ENCODE measurements at regions not wholly inside any gene's neighbourhood (a gene's known extent, or its start where the extent isn't known, plus 50 kb on each side); places are given as distances from the start of the nearest gene placed in this dataset.

DNA sequence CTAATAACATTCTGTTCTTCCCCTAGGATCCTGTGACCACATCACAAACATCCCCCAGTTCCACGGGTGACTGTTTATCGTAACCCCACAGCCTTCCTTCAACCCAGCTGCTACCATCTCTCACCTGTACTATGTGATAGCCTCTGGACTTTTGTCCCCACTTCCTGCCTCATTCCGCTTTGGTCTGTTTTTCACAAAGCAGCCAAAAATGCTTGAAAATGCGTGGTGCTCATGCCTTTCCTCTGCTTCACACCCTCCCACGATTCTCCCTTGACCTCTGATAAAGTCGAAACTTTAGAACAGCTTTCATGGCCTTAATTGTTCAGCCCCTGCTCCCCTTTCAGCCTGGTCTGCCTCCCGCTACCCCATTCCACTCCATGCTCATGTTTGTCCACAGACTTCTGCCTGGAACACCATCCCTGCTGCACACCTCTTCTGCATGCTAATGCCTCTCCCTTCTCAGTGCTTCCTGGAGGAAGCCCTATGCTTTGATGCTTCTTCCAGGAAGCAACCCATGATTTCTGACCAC lies 165.6 kb downstream of the PLPP3 start:
- TF ChIP-seq FOXP2 (optimal IDR thresholded peaks at IDR 0.05; ENCODE audit: control extremely low read depth, extremely low read length, insufficient read depth) (no peak), POLR2AphosphoS5 (IDR thresholded peaks at IDR 0.05; ENCODE audit: borderline replicate concordance, low read depth, low read length) (no peak), EZH2 (IDR thresholded peaks at IDR 0.05) (no peak)
- Histone ChIP-seq H3K4me3 (no peak overlapping the region), H3K36me3 (ENCODE audit: insufficient read depth, low read length) (no peaks in the 10 kb centered on the region), H3K27ac (no peak overlapping the region), H3K9me3 (ENCODE audit: low read depth, low read length) (no peaks in the 10 kb centered on the region), H3K9ac (ENCODE audit: insufficient read length) (no peak overlapping the region)
- DNase-seq (ENCODE audit: low read depth, low spot score), result no peak

DNA sequence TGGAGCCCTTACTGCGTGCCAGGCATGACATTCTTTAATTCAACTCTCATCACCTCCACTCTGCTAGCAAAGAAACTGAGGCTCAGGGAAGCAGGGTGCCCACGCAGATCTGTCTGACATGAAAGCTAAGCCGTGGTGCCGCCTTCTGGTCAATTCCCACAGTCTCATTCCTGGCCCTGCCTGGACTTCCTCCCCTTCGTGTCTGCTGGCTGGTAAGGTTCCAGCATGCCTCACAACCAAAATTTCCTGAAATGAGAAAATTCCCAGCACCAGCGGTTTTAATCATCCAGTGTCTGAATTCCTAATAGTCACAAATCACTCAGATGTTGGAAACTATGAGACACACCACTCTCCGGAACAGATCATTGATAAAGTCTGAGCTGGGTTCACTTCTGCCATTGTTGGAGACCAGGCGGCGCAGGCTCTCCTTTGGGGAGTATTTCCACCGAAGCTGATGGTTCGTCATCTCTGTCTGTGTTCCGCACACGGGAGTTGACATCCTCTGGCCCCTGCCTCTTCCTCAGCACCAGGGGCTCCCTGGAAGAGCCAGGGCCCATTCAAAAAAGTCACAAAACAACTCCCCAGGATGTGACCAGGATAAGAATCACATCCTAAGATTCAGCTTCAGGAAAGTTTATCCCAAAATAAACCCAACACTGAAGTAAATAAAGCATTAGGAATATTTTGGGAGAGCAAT lies 167.7 kb downstream of the PLPP3 start:
- TF ChIP-seq POLR2AphosphoS5 (IDR thresholded peaks at IDR 0.05; ENCODE audit: borderline replicate concordance, low read depth, low read length) (no peak), FOXP2 (optimal IDR thresholded peaks at IDR 0.05; ENCODE audit: control extremely low read depth, extremely low read length, insufficient read depth) (no peak), EZH2 (IDR thresholded peaks at IDR 0.05) (no peak)
- Histone ChIP-seq H3K36me3 (ENCODE audit: insufficient read depth, low read length) (no peaks in the 10 kb centered on the region), H3K4me3 (no peak overlapping the region), H3K9me3 (ENCODE audit: low read depth, low read length) (no peaks in the 10 kb centered on the region), H3K9ac (ENCODE audit: insufficient read length) (no peak overlapping the region), H3K27ac (no peak overlapping the region)
- no peak for DNase-seq (ENCODE audit: low read depth, low spot score)

DNA sequence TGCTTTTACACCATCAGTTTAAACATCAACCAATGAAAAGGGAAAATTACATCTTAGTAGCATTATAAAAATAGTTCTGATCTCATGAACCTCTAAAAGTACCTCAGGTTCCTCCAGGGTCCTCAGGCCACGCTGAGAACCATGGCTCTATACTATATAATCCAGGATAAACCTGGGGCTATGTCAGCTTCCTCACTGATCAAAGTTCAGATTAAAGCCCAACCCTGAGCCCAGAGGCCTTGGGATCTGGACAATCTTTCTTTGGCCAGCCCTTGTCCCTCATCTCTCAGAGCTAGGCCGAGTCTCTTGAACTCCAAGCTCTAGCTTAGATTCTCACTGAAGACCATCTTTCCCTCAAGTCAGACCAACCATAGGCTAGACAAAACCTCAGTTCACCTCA lies 168.3 kb downstream of the PLPP3 start:
- no peak for TF ChIP-seq POLR2AphosphoS5 (IDR thresholded peaks at IDR 0.05; ENCODE audit: borderline replicate concordance, low read depth, low read length)
- TF ChIP-seq FOXP2 (optimal IDR thresholded peaks at IDR 0.05; ENCODE audit: control extremely low read depth, extremely low read length, insufficient read depth), result no peak
- TF ChIP-seq EZH2 (IDR thresholded peaks at IDR 0.05), result no peak
- Histone ChIP-seq H3K36me3 (ENCODE audit: insufficient read depth, low read length) (no peaks in the 10 kb centered on the region), H3K4me3 (no peak overlapping the region), H3K9ac (ENCODE audit: insufficient read length) (no peak overlapping the region), H3K27ac (no peak overlapping the region), H3K9me3 (ENCODE audit: low read depth, low read length) (no peaks in the 10 kb centered on the region)
- no peak for DNase-seq (ENCODE audit: low read depth, low spot score)

DNA sequence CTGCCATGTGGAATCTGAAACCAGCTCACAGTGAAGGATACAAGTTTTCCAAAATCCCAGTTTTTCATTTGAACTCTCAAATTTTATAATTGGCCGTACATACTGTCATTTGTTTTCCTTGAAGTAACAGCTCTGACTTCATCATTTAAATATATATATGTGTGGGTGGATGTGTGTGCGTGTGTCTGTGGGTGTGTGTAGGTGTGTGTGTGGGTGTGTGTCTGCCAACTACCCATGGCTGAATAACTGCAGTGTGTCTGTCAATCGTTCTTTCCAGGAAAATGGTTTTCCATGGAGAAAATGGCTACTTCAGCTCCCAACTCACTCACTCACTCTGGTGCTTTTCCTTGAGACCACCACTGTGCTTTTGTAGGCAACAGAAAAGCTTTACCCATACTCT lies 169.0 kb downstream of the PLPP3 start:
- Histone ChIP-seq H3K9ac (ENCODE audit: insufficient read length) (no peak overlapping the region), H3K4me3 (no peak overlapping the region), H3K9me3 (ENCODE audit: low read depth, low read length) (no peaks in the 10 kb centered on the region), H3K27ac (no peak overlapping the region), H3K36me3 (ENCODE audit: insufficient read depth, low read length) (no peaks in the 10 kb centered on the region)
- no peak for DNase-seq (ENCODE audit: low read depth, low spot score)
- TF ChIP-seq EZH2 (IDR thresholded peaks at IDR 0.05) (no peak), POLR2AphosphoS5 (IDR thresholded peaks at IDR 0.05; ENCODE audit: borderline replicate concordance, low read depth, low read length) (no peak), FOXP2 (optimal IDR thresholded peaks at IDR 0.05; ENCODE audit: control extremely low read depth, extremely low read length, insufficient read depth) (no peak)

DNA sequence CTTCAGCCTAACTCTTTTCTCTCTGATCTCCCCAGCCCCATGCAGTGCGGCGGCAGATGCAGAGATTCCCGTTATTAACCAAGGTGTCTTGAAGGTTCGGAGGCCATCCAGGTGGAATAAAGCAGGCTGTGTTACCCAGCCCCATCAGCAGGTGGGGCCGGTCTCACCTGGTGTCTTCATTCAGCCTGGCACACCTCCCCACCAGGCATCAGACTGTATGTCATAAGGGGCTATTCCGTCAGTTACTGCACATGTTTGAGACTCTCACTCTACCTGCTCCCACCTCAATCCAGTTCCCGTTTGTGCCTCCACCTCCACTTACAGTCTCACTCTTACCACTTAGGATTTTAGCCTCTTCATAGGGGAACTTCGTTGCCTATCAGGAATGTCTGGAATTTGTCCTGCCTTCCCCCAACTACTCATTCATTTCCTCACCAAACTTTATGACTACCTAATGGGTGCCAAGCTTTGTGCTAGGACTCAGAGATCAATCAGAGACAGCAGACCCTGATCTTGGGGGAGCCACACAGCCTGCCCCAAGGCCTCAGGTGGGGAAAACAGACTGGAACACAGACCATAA lies 170.2 kb downstream of the PLPP3 start:
- H3K27ac ChIP-seq, result no peak overlapping the region

DNA sequence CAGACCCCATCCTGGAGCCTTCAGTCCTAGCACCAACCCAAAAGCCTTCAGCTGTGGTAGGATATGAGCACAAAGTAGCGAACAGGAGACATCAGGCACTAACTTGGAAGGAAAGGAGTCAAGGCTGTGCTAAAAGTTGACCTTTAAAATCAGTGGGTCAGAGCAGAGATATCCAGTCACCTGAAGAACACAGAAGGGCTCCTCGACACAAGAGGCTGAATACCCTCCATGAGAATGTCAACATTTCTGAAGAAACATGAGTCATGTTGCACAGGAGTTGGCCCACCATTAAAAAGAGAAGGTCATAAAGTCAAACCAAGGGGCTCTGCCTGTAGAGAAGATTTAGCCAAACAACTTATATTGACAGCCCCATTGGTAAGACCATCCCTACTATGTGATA lies 172.5 kb downstream of the PLPP3 start:
- TF ChIP-seq POLR2AphosphoS5 (IDR thresholded peaks at IDR 0.05; ENCODE audit: borderline replicate concordance, low read depth, low read length) (no peak), FOXP2 (optimal IDR thresholded peaks at IDR 0.05; ENCODE audit: control extremely low read depth, extremely low read length, insufficient read depth) (no peak)
- no peaks in the 10 kb centered on the region for H3K9me3 ChIP-seq (ENCODE audit: low read depth, low read length)
- no peak overlapping the region for H3K4me3 ChIP-seq
- no peak overlapping the region for H3K9ac ChIP-seq (ENCODE audit: insufficient read length)
- DNase-seq (ENCODE audit: low read depth, low spot score), result no peak
- H3K27ac ChIP-seq, result no peak overlapping the region
- no peaks in the 10 kb centered on the region for H3K36me3 ChIP-seq (ENCODE audit: insufficient read depth, low read length)

More for the DNA sequence above, 170.2 kb downstream of the PLPP3 start:
- H3K4me3 ChIP-seq, result no peak overlapping the region
- DNase-seq (ENCODE audit: low read depth, low spot score), result no peak
- no peaks in the 10 kb centered on the region for H3K36me3 ChIP-seq (ENCODE audit: insufficient read depth, low read length)
- no peak for TF ChIP-seq FOXP2 (optimal IDR thresholded peaks at IDR 0.05; ENCODE audit: control extremely low read depth, extremely low read length, insufficient read depth)
- TF ChIP-seq EZH2 (IDR thresholded peaks at IDR 0.05), result no peak
- no peak for TF ChIP-seq POLR2AphosphoS5 (IDR thresholded peaks at IDR 0.05; ENCODE audit: borderline replicate concordance, low read depth, low read length)
- H3K9me3 ChIP-seq (ENCODE audit: low read depth, low read length), result no peaks in the 10 kb centered on the region
- no peak overlapping the region for H3K9ac ChIP-seq (ENCODE audit: insufficient read length)

DNA sequence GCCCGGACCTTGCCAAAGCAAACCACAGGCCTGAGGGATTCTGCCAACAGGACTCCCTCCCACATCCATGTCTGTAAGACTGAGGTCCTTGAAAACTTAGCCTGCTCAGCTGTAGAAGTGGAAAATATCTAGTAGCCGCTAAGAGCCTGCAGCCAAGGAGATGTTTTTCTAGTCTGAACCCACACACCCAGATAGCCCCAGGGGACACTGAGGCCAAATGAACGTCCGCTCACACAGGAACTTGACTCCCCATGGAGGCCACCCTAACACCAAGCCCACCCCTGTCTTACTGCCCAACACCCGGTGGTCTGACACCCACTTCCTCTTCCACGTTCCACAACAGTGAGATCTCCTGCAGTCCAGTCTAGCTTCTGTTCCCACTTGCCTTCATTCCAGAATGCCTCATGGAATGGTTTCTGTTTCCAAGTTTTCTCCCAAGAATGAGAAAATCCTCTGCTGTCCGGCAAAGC lies 174.8 kb downstream of the PLPP3 start:
- no peaks in the 10 kb centered on the region for H3K9me3 ChIP-seq (ENCODE audit: low read depth, low read length)
- TF ChIP-seq EZH2 (IDR thresholded peaks at IDR 0.05) (no peak), FOXP2 (optimal IDR thresholded peaks at IDR 0.05; ENCODE audit: control extremely low read depth, extremely low read length, insufficient read depth) (no peak), POLR2AphosphoS5 (IDR thresholded peaks at IDR 0.05; ENCODE audit: borderline replicate concordance, low read depth, low read length) (no peak)
- H3K4me3 ChIP-seq, result no peak overlapping the region
- no peak overlapping the region for H3K9ac ChIP-seq (ENCODE audit: insufficient read length)
- H3K36me3 ChIP-seq (ENCODE audit: insufficient read depth, low read length), result no peaks in the 10 kb centered on the region
- DNase-seq (ENCODE audit: low read depth, low spot score), result no peak
- H3K27ac ChIP-seq, result no peak overlapping the region

DNA sequence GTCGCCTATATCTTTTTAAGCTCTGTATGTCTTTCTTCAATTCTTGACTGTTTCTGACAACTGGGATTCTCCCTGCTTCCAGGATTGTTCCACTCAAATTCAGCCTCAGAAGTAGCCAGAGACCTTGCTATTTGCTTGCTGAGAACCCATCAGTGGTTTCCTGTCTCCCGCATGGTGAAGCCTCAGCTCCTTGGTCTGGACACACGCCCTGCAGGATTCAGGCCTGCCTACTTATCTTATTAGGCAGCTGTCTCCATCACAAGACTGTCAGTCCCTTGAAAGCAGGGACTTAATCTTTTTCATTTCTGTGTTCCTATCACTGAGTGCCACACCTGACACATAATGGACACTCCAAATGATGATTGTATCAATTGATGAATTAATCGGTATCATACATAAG lies 175.3 kb downstream of the PLPP3 start:
- Histone ChIP-seq H3K9me3 (ENCODE audit: low read depth, low read length) (no peaks in the 10 kb centered on the region), H3K4me3 (no peak overlapping the region), H3K9ac (ENCODE audit: insufficient read length) (no peak overlapping the region), H3K36me3 (ENCODE audit: insufficient read depth, low read length) (no peaks in the 10 kb centered on the region), H3K27ac (no peak overlapping the region)
- TF ChIP-seq POLR2AphosphoS5 (IDR thresholded peaks at IDR 0.05; ENCODE audit: borderline replicate concordance, low read depth, low read length) (no peak), EZH2 (IDR thresholded peaks at IDR 0.05) (no peak), FOXP2 (optimal IDR thresholded peaks at IDR 0.05; ENCODE audit: control extremely low read depth, extremely low read length, insufficient read depth) (no peak)
- DNase-seq (ENCODE audit: low read depth, low spot score), result no peak
